Psoas muscle (tissue), 7 donors: ENCODE measurements at regions not wholly inside any gene's neighbourhood (a gene's known extent, or its start where the extent isn't known, plus 50 kb on each side); places are given as distances from the start of the nearest gene placed in this dataset.
"Not testable (repeated sequence)": the region's sequence is repeated elsewhere in the genome, so short reads cannot be mapped to it uniquely, and the experiment has no call there.

Experiments
- ATAC-seq, 4 donors: fragments of 200-7000 bp; cut with Tn5 transposase; one replicate each; pipeline ENCODE4 v1.9.1; 2020; ENCODE audit warnings: moderate library complexity in 3 of 4, mild to moderate bottlenecking in 2 of 4
- DNase-seq, 2 donors: peaks; one replicate each; pipeline ENCODE4 v3.0.0-alpha.2; 2020
- H3K27ac ChIP-seq: fragments of 200-600 bp; one replicate; pipeline ENCODE4 v1.8.0; 2022
- H3K27me3 ChIP-seq, 3 donors: fragments of 200-600 bp in 1 of 3; one replicate each; pipeline versions ENCODE4 v1.6.1 to v1.8.0; 2013 to 2022; ENCODE audit warnings: low read length in 2 of 3, mild to moderate bottlenecking in 2 of 3, moderate library complexity in 1 of 3; ENCODE audit not compliant: insufficient read depth in 3 of 3
- H3K36me3 ChIP-seq, 2 donors: fragments of 200-600 bp in 1 of 2; one replicate each; pipeline versions ENCODE4 v1.6.1 to v1.8.0; 2013 to 2022; ENCODE audit warnings: low read depth in 1 of 2, mild to moderate bottlenecking in 1 of 2, moderate library complexity in 1 of 2; ENCODE audit not compliant: insufficient read depth in 1 of 2
- H3K4me1 ChIP-seq: fragments of 200-600 bp; one replicate; pipeline ENCODE4 v1.8.0; 2022
- H3K4me3 ChIP-seq: fragments of 200-600 bp; one replicate; pipeline ENCODE4 v1.8.0; 2022; ENCODE audit warnings: mild to moderate bottlenecking
- H3K9me3 ChIP-seq: fragments of 200-600 bp; one replicate; pipeline ENCODE4 v1.8.0; 2022
- CTCF ChIP-seq: fragments of 200-600 bp; IDR thresholded peaks from one replicate; pipeline ENCODE4 v1.8.0; 2022; ENCODE audit warnings: antibody characterized with exemption
- WGBS, 3 donors: extraction: QIAGEN DNeasy Blood & Tissue Kit; methylation state at CpG; one replicate each; pipeline versions ENCODE4 v1.1.6 to v1.1.7; 2013; 5-methylcytosine and 5-hydroxymethylcytosine counted together
- intact Hi-C, 2 donors: fragments of 100-400 bp; cut with DNase I; formaldehyde crosslinking; loops; one replicate each; pipeline versions ENCODE4 v1.11.0 to v1.14.2; 2022
- donor health status: healthy with polysubstance abuse.
- donor health status: DM: no; HTN: no; CAD: no; lungs with moderate emphysema.
- donor health status: Bipolar disorder and iron deficiency.
- donor health status: healthy.
- donor health status: DM: yes; HTN: yes; CAD: no.
- donor health status: DM: no; HTN: no; CAD: no.
- donor health status: DM: yes; HTN: yes; CAD: no.

- no peaks in the 10 kb centered on the region for H3K36me3 ChIP-seq
- no peaks in the 10 kb centered on the region for H3K4me1 ChIP-seq
- H3K27me3 ChIP-seq = no peaks in the 10 kb centered on the region
- ATAC-seq (no peak), DNase-seq (no peak)
- no peak for TF ChIP-seq CTCF
- 51 to 73% (median 62%) methylated on average over 5 of the region's 5 CpGs for WGBS, 3 donors
- H3K9me3 ChIP-seq = no peaks in the 10 kb centered on the region
- no peak overlapping the region for H3K27ac ChIP-seq
- intact Hi-C loops = no loop called here
- H3K4me3 ChIP-seq = no peak overlapping the region
Measured at GRCh38 chr7:153107826-153108225, 348.3 kb downstream of the ACTR3B start.

GRCh38 chr7:153109566-153109965, 350.0 kb downstream of the ACTR3B start:
- Histone ChIP-seq H3K36me3 (no peaks in the 10 kb centered on the region), H3K9me3 (no peaks in the 10 kb centered on the region), H3K27me3 (no peaks in the 10 kb centered on the region), H3K4me1 (no peaks in the 10 kb centered on the region), H3K4me3 (no peak overlapping the region), H3K27ac (no peak overlapping the region)
- ATAC-seq (no peak), DNase-seq (no peak)
- intact Hi-C loops = no loop called here
- TF ChIP-seq CTCF = no peak
- WGBS, 3 donors = 73 to 77% (median 76%) methylated on average over 8 of the region's 8 CpGs

- Histone ChIP-seq H3K4me1 (no peaks in the 10 kb centered on the region), H3K27me3 (no peaks in the 10 kb centered on the region), H3K27ac (no peak overlapping the region), H3K4me3 (no peak overlapping the region), H3K36me3 (no peaks in the 10 kb centered on the region), H3K9me3 (peaks cover 5% of the 10 kb centered on the region)
- ATAC-seq (no peak), DNase-seq (no peak)
- intact Hi-C loops = no loop called here
- 83 to 86% (median 83%) methylated on average over 5 of the region's 5 CpGs for WGBS, 3 donors
- TF ChIP-seq CTCF = no peak
Measured at GRCh38 chr7:153110606-153111005, 351.1 kb downstream of the ACTR3B start.

GRCh38 chr7:153122255-153122654, 362.7 kb downstream of the ACTR3B start:
- H3K36me3 ChIP-seq, H3K27me3 ChIP-seq, H3K4me1 ChIP-seq, H3K4me3 ChIP-seq, intact Hi-C loops, H3K9me3 ChIP-seq, ATAC-seq, H3K27ac ChIP-seq, DNase-seq: not testable (repeated sequence)
- WGBS, 3 donors = 63 to 75% (median 72%) methylated on average over 8 of the region's 8 CpGs

- intact Hi-C loops = no loop called here
- ATAC-seq (no peak), DNase-seq (no peak)
- no peak overlapping the region for H3K27ac ChIP-seq
- no peak for TF ChIP-seq CTCF
- no peaks in the 10 kb centered on the region for H3K4me1 ChIP-seq
- WGBS, 3 donors = 14 to 15% (median 15%) methylated on average over 2 of the region's 2 CpGs
- H3K36me3 ChIP-seq = no peaks in the 10 kb centered on the region
- H3K27me3 ChIP-seq = no peaks in the 10 kb centered on the region
- H3K9me3 ChIP-seq = no peaks in the 10 kb centered on the region
- no peak overlapping the region for H3K4me3 ChIP-seq
Measured at GRCh38 chr7:153130052-153130451, 370.5 kb downstream of the ACTR3B start.
